T-helper 1 cell (primary cell): ENCODE measurements at regions not wholly inside any gene's neighbourhood (a gene's known extent, or its start where the extent isn't known, plus 50 kb on each side); places are given as distances from the start of the nearest gene placed in this dataset.
"Not testable (repeated sequence)": the region's sequence is repeated elsewhere in the genome, so short reads cannot be mapped to it uniquely, and the experiment has no call there.

Experiments
- DNase-seq, 5 donors: peaks; one replicate each; pipeline ENCODE4 v3.0.0-alpha.2; 2012 to 2020

GRCh38 chr14:61602003-61602732, 93.1 kb upstream of the HIF1A start:
- no peak for DNase-seq

- no peak for DNase-seq
Observed at GRCh38 chr14:61602733-61603077, 92.6 kb upstream of the HIF1A start.

GRCh38 chr14:61603736-61604135, 91.6 kb upstream of the HIF1A start:
- no peak for DNase-seq

GRCh38 chr14:61607570-61608244, 87.6 kb upstream of the HIF1A start:
- no peak for DNase-seq

GRCh38 chr14:61608245-61609165, 86.8 kb upstream of the HIF1A start:
- DNase-seq, result no peak

GRCh38 chr14:61609191-61609843, 86.0 kb upstream of the HIF1A start:
- no peak for DNase-seq

- no peak for DNase-seq
Observed at GRCh38 chr14:61609884-61610283, 85.4 kb upstream of the HIF1A start.

GRCh38 chr14:61610900-61611299, 84.4 kb upstream of the HIF1A start:
- no peak for DNase-seq

GRCh38 chr14:61611880-61612630, 83.3 kb upstream of the HIF1A start:
- DNase-seq, result no peak

- not testable (repeated sequence) for DNase-seq
Observed at GRCh38 chr14:61613006-61613405, 82.3 kb upstream of the HIF1A start.

GRCh38 chr14:61614693-61615092, 80.6 kb upstream of the HIF1A start:
- no peak for DNase-seq

GRCh38 chr14:61615743-61616523, 79.4 kb upstream of the HIF1A start:
- no peak for DNase-seq

GRCh38 chr14:61616524-61617185, 78.7 kb upstream of the HIF1A start:
- no peak for DNase-seq

- DNase-seq, result no peak
Observed at GRCh38 chr14:61618448-61618847, 76.9 kb upstream of the HIF1A start.

- no peak for DNase-seq
Observed at GRCh38 chr14:61619494-61619893, 75.8 kb upstream of the HIF1A start.

GRCh38 chr14:61620130-61620946, 75.0 kb upstream of the HIF1A start:
- DNase-seq, result peak in 1 of 5 donors; percentile 65

GRCh38 chr14:61621444-61621843, 73.9 kb upstream of the HIF1A start:
- DNase-seq, result no peak

GRCh38 chr14:61622051-61622450, 73.3 kb upstream of the HIF1A start:
- DNase-seq, result no peak

- no peak for DNase-seq
Observed at GRCh38 chr14:61623927-61624326, 71.4 kb upstream of the HIF1A start.

- no peak for DNase-seq
Observed at GRCh38 chr14:61625165-61625564, 70.1 kb upstream of the HIF1A start.
